ENCODE measurements at regions not wholly inside any gene's neighbourhood (a gene's known extent, or its start where the extent isn't known, plus 50 kb on each side); places are given as distances from the start of the nearest gene placed in this dataset.

- TF ChIP-seq ELF4 (IDR thresholded peaks at IDR 0.05) (no peak), SP1 (IDR thresholded peaks at IDR 0.05) (no peak), ARNT (IDR thresholded peaks at IDR 0.05) (no peak), SUZ12 (IDR thresholded peaks at IDR 0.05) (no peak), ZNF384 (IDR thresholded peaks at IDR 0.05) (no peak)
Observed at GRCh38 chr17:74152591-74153455, 50.7 kb upstream of the RPL38 start.

Data from HEK293T (cell line).